ENCODE measurements at regions not wholly inside any gene's neighbourhood (a gene's known extent, or its start where the extent isn't known, plus 50 kb on each side); places are given as distances from the start of the nearest gene placed in this dataset.

GRCh38 chr5:35281613-35282012 lies 51.3 kb upstream of the PRLR start:
- no peak overlapping the region for H2AFZ ChIP-seq (ENCODE audit: low read length, unreplicated experiment)
- H3K36me3 ChIP-seq (ENCODE audit: insufficient read depth, low read length) = no peaks in the 10 kb centered on the region
- H3K4me3 ChIP-seq (ENCODE audit: low read depth, low read length) = no peak overlapping the region
- no peak overlapping the region for H3K27ac ChIP-seq (ENCODE audit: low read depth, low read length)
- no peaks in the 10 kb centered on the region for H3K4me1 ChIP-seq (ENCODE audit: control insufficient read depth, insufficient read depth, low read length, unreplicated experiment)
- H3K79me2 ChIP-seq (ENCODE audit: control insufficient read depth, insufficient read depth, low read length, unreplicated experiment) = no peaks in the 10 kb centered on the region
- H3K27me3 ChIP-seq (ENCODE audit: insufficient read depth, low read length) = peaks cover 26% of the 10 kb centered on the region

All from ACC112 (cell line).